OCI-LY1 (cell line): ENCODE measurements at regions not wholly inside any gene's neighbourhood (a gene's known extent, or its start where the extent isn't known, plus 50 kb on each side); places are given as distances from the start of the nearest gene placed in this dataset.

ENCODE experiments used
- CTCF ChIP-seq: fragments of 200-600 bp; sonication (generic), shearing (Covaris generic); IDR thresholded peaks from 2 replicates; pipeline ENCODE4 v1.5.1; 2017; ENCODE audit warnings: mild to moderate bottlenecking, antibody characterized with exemption, low read length, moderate library complexity, mixed read lengths
- EZH2 ChIP-seq: fragments of 200-600 bp; sonication (generic), shearing (Covaris generic); IDR thresholded peaks from 2 replicates; pipeline ENCODE4 v1.8.0; 2017; ENCODE audit warnings: borderline replicate concordance, mixed run types, mild to moderate bottlenecking, antibody characterized with exemption, low read length, moderate library complexity, mixed read lengths

- TF ChIP-seq CTCF (no peak), EZH2 (no peak)
Measured at GRCh38 chr1:57616921-57617320, 193.1 kb upstream of the DAB1 start.
